ENCODE measurements at regions not wholly inside any gene's neighbourhood (a gene's known extent, or its start where the extent isn't known, plus 50 kb on each side); places are given as distances from the start of the nearest gene placed in this dataset.

DNA sequence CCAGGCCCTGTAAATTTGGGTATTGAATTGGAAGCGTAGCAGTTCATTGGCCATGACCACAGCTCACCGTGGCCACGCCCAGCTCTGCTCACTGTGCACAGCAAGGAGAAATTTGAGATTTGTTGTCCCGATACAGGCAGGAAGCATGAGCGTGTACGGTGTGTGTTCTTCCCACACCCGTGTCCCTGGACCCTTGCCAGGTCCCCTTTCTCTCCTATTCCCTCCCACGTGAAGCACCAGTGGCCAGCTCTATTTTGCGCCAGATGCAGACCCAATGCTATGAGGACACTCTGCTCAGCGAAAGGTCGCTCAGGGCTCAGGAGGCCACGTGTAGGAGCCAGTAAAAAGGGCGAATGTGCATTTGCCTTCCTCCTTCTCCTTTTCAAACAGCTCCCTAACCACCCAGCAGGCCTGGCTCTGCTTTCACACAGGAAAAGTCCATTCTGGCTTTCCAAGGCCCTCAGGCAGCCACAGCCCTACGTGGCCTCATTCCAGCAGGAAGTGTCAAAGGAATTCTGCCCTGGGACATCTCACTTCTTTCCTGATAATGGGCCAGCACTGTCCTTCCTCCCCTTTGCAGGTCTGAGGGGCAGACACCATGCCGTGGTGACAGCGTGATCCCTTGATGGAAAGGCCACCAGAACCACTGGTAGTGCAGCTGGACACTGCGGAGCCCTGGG is 499.2 kb upstream of the CDH4 start:
- Histone ChIP-seq H3K27ac (replicated peaks) (no peak overlapping the region), H3K4me3 (replicated peaks; ENCODE audit: insufficient read depth, low read length) (no peak overlapping the region), H3K27me3 (ENCODE audit: insufficient read depth, poor library complexity, severe bottlenecking) (no peaks in the 10 kb centered on the region)
- TF ChIP-seq, protein P1, sequence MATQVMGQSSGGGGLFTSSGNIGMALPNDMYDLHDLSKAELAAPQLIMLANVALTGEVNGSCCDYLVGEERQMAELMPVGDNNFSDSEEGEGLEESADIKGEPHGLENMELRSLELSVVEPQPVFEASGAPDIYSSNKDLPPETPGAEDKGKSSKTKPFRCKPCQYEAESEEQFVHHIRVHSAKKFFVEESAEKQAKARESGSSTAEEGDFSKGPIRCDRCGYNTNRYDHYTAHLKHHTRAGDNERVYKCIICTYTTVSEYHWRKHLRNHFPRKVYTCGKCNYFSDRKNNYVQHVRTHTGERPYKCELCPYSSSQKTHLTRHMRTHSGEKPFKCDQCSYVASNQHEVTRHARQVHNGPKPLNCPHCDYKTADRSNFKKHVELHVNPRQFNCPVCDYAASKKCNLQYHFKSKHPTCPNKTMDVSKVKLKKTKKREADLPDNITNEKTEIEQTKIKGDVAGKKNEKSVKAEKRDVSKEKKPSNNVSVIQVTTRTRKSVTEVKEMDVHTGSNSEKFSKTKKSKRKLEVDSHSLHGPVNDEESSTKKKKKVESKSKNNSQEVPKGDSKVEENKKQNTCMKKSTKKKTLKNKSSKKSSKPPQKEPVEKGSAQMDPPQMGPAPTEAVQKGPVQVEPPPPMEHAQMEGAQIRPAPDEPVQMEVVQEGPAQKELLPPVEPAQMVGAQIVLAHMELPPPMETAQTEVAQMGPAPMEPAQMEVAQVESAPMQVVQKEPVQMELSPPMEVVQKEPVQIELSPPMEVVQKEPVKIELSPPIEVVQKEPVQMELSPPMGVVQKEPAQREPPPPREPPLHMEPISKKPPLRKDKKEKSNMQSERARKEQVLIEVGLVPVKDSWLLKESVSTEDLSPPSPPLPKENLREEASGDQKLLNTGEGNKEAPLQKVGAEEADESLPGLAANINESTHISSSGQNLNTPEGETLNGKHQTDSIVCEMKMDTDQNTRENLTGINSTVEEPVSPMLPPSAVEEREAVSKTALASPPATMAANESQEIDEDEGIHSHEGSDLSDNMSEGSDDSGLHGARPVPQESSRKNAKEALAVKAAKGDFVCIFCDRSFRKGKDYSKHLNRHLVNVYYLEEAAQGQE (IDR thresholded peaks at IDR 0.05; ENCODE audit: insufficient replicate concordance, low read depth) = no peak
- TF ChIP-seq POLR2AphosphoS5 (IDR thresholded peaks at IDR 0.05; ENCODE audit: low read depth) = no peak
- no peak for TF ChIP-seq GABPA (IDR thresholded peaks at IDR 0.05; ENCODE audit: low read depth)
- TF ChIP-seq, protein P2, sequence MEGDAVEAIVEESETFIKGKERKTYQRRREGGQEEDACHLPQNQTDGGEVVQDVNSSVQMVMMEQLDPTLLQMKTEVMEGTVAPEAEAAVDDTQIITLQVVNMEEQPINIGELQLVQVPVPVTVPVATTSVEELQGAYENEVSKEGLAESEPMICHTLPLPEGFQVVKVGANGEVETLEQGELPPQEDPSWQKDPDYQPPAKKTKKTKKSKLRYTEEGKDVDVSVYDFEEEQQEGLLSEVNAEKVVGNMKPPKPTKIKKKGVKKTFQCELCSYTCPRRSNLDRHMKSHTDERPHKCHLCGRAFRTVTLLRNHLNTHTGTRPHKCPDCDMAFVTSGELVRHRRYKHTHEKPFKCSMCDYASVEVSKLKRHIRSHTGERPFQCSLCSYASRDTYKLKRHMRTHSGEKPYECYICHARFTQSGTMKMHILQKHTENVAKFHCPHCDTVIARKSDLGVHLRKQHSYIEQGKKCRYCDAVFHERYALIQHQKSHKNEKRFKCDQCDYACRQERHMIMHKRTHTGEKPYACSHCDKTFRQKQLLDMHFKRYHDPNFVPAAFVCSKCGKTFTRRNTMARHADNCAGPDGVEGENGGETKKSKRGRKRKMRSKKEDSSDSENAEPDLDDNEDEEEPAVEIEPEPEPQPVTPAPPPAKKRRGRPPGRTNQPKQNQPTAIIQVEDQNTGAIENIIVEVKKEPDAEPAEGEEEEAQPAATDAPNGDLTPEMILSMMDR (IDR thresholded peaks at IDR 0.05; ENCODE audit: insufficient read depth, low read length) = no peak
- TF ChIP-seq SPI1 (IDR thresholded peaks at IDR 0.05; ENCODE audit: borderline replicate concordance, low read depth) = no peak
- DNase-seq (ENCODE audit: low read depth in 1 of 2, low spot score in 1 of 2) = no peak

- TF ChIP-seq, protein P1 (IDR thresholded peaks at IDR 0.05; ENCODE audit: insufficient replicate concordance, low read depth) = no peak
- H3K27ac ChIP-seq (replicated peaks) = no peak overlapping the region
Measured at GRCh38 chr20:60754856-60755255, 497.2 kb upstream of the CDH4 start.

DNA sequence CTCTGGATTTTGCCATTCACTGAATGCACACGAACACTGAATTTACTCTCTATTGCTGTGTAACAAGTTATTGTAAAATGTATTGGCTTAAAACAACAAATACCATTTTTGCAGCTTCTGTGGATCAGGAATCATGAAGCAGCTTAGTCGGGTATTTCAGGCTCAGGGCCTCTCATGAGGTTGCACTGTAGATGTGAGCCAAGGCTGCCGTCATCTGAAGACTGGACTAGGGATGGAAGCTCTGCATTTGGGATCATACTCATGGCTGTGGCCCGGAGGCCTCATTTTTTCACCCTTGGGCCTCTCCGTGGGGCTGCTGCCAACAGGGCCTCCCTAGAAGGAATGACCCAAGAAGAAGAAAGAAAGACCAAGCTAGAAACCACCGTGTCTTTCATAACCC is 492.4 kb upstream of the CDH4 start:
- Histone ChIP-seq H3K27me3 (ENCODE audit: insufficient read depth, poor library complexity, severe bottlenecking) (no peaks in the 10 kb centered on the region), H3K4me3 (replicated peaks; ENCODE audit: insufficient read depth, low read length) (no peak overlapping the region), H3K27ac (replicated peaks) (no peak overlapping the region)
- no peak for TF ChIP-seq GABPA (IDR thresholded peaks at IDR 0.05; ENCODE audit: low read depth)
- no peak for TF ChIP-seq SPI1 (IDR thresholded peaks at IDR 0.05; ENCODE audit: borderline replicate concordance, low read depth)
- TF ChIP-seq, protein P2 (IDR thresholded peaks at IDR 0.05; ENCODE audit: insufficient read depth, low read length) = no peak
- no peak for TF ChIP-seq POLR2AphosphoS5 (IDR thresholded peaks at IDR 0.05; ENCODE audit: low read depth)
- TF ChIP-seq, protein P1 (IDR thresholded peaks at IDR 0.05; ENCODE audit: insufficient replicate concordance, low read depth) = no peak
- DNase-seq (ENCODE audit: low read depth in 1 of 2, low spot score in 1 of 2) = no peak

More at GRCh38 chr20:60754856-60755255, 497.2 kb upstream of the CDH4 start:
- H3K27me3 ChIP-seq (ENCODE audit: insufficient read depth, poor library complexity, severe bottlenecking) = no peaks in the 10 kb centered on the region
- DNase-seq (ENCODE audit: low read depth in 1 of 2, low spot score in 1 of 2) = no peak
- H3K4me3 ChIP-seq (replicated peaks; ENCODE audit: insufficient read depth, low read length) = no peak overlapping the region

Data from HL-60 (cell line).